HG02870 (cell line): ENCODE measurements at regions not wholly inside any gene's neighbourhood (a gene's known extent, or its start where the extent isn't known, plus 50 kb on each side); places are given as distances from the start of the nearest gene placed in this dataset.

ENCODE experiments used
- ATAC-seq: cut with Tn5 transposase; IDR thresholded peaks from one replicate; pipeline ENCODE4 v1.9.1; 2021; ENCODE audit warnings: mild to moderate bottlenecking, moderate library complexity; ENCODE audit not compliant: unreplicated experiment

DNA sequence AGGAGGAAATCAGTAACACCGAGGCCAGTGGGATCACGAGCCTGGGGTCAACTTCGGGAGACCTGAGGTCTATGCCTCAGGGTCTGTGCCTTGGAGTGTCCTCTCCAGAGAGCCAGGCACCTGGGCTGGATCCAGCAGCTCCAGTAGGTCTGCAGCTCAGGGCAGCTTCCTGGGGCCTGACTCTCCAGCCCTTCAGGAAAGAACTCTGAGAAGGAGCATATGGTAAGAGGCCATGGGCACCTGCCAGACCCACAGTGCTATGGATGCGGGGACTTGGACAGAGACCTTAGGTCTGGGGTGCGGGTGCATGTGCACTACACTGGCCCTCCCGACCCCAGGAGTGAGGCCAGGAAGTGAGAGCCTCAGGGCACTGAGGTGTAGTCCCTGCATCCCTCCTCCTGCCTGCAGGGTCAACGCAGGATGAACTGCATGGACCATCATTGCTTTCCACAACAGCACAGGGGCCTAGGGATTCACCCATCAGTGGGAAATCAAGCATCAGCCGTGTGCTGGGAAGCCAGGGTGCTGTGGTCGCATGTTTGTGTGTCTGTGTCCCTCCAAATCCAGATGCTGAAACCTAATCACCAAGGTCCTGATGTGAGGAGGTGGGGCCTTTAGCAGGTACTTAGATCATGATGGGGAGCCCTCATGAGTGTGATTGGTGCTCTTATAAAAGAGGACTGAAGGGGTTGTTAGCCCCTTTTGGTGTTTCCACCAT, 210.9 kb upstream of the CST7 start:
- no peak for ATAC-seq

DNA sequence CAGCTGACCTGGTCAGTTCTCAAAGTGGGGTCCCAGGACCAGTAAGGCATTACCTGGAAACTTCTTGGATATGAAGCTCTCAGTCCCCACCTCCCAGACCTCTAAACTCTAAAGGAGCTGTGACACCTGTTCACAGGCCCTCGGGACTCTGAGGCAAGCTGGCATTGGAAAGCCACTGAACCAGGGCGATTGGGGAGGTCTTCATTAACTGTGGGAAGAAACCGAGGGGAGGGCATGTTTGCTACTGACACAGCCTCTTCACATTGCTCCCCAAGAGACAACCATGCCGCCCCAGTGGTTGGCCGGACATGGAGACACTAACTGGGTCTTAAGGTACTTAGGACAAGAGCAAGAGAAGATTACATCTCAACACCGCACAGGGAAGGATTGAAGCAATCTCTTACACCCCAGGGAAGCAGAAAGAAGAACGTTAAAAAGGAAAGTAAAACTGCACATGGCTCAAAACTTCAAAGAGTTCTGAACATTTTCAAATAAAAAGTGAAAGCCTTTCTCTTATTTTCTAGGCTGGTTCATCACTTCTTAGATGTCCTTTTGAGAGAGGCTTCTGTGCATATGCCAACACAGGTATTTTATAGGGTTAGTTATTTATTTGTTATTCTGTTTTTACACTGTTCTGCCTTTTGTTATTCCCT, 210.0 kb upstream of the CST7 start:
- ATAC-seq: no peak

DNA sequence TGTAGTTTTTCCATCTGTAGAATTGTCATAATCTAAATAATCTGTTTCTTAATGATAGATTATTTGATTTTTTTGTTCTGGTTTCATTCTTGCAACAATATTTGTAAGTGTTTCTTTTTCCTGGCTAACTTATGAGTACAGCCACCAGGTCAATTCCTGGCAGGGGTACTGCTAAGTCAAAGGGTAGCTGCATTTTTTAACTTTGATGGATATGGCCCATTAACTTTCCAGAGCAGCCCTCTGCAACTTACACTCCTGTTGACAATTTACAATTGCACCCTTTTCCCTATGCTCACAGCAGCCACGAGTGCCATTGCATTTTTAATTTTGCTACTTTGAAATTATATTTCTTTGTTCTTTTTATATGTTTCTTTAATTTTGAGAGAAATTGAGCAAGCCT, 209.3 kb upstream of the CST7 start:
- no peak for ATAC-seq

DNA sequence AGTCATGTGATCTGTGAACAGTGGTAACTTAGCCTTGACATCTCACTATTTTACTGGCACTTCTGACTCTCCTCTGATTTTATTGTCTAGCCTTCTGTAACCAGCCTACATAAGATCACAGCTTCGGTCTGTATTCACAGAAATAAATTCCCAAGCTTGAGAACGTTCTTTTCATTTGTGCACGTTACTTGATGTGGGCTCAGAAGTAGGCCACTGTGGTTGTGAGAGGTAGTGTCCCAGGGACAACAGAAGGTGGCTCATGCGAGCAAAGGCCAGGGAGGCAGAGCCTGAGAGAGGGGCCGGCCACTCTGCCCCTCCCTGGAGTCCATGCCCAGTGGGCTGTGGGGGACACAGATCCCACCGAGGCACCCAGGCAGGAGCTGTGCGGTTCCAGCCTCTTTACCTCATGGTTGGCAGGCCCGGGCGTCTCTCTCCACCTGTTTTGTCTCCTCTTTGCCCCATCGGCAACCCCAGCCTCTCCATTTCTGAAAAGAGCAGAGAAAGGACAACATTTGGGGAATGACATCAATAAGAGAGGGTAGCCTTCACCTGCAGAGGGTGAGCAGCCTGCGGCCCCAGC, 207.5 kb upstream of the CST7 start:
- no peak for ATAC-seq

DNA sequence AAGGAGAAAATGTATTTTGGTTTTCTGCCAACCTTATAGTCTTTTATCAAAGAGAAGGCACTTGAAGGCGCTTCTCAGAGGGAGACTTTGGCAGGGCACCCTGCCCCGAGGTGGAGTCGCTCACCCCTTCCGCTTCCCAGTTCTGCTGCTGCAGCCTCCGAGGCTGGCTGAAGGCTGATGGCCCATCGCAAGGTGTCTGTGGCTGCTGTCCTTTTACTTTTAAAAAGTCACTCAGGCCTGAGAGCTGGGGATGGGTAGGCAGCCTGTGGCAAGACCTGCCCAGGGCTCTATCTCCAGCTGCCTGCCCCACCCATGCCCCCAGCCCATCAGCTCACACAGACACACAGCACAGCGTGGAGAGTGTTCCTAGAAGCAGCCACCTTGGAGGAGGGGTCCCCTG, 206.6 kb upstream of the CST7 start:
- ATAC-seq: no peak

DNA sequence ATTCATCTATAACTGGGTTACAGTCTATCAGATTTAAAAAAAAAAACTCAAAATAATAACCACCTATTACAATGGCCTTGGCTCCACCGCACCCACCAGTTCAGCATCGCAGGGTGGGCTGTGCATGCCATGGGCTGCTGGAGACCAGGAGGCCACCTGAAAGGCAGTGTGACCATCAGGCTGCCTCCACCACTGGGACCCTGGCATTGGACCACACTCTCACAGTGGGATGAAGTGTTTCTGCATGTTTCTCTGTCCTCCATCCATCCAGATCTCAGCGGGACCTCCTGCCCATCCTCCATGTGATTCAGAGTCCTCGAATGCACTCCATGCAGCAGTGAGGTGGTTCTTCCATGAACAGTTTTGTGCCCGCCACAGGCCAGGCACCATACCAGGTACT, 206.1 kb upstream of the CST7 start:
- no peak for ATAC-seq

DNA sequence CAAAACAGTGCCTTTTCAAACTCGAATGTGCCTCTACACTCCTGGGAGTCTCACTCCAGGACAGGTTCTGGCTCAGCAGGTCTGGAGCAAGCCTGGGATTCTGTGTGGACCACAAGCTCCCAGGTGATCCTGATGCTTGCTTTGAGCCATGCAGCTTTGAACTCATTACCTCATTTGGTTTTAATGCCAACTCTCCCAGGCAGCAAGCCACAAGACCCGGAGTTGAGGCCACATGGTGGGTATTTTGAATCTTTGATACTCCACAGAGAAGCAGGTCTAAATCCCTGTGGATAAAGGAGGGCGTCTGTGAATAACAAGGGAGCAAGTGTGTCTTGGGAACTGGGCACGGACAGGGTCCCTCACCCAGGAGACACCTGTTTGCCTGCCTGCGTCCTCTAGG, 205.4 kb upstream of the CST7 start:
- ATAC-seq: no peak

DNA sequence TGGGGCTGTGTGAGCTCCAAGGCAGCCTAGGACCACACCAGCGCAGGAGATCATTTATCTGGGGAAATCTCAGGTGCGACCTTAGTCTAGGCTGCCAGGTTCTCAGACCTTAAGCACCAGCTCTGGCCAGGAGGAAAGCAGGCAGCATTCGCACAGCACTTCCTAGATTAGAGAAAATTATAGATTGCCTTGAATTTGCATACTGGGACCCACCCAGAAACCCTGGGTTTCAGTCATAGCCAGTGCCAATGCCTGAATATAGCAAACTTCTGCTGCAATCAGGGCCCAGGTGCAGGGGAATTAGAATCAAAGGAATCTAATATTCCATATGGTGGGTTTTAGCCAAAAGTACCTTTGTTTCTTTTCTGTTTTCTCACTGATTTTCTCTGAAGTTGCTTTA, 204.3 kb upstream of the CST7 start:
- no peak for ATAC-seq

DNA sequence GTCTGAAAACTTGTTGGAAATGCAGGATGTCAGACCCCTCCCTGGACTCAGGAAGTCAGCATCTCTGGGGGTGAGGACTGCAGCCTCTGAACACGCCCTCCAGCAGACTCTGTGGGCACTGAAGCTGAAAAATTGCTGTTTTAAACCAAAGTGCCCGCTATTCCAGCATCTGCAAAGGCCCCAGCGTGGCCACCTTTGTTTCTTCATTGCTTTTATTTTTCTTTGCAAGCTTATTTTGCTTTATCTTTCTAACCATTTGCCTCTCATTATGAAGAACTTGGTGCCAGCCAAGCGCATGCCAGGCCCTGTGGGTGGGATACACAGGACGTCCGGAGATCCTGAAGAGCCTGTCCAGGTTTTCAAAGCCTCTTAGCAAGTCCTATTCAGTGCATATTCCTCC, 203.9 kb upstream of the CST7 start:
- ATAC-seq: no peak

DNA sequence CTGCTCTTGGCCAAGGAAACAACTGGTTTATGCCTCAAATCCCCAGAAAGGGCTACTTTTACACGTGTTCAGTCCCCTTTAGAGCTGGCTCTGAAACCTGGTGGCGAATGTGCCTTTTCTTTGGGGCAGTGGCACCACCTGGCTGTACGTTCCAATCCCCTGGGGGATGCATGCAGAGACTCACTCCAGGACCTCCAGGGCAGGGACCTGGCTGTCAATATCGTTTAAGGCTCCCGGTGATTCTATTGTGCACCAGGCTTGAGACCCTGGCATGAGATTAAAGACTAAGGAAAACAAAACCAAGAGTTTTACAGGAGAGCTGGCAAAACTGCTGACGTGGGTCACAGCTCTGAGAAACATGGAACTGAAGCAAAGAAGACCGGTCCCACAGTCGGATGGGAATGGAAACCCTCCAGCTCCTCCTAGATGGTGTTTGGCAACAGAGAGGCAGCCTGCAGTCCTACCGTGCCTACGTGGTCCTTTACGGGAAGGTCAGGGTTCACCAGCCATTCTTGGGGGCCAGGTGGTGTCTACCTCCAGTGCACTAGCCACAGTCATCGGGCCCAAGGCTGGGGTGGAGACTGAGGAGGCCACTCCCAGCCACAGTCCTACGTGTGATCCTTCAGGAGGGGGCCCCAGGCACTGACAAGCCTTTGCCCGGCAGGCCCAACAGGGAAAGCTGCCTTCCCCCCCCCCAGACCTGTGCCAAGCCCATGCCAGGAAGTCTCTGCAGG, 203.3 kb upstream of the CST7 start:
- ATAC-seq: no peak

DNA sequence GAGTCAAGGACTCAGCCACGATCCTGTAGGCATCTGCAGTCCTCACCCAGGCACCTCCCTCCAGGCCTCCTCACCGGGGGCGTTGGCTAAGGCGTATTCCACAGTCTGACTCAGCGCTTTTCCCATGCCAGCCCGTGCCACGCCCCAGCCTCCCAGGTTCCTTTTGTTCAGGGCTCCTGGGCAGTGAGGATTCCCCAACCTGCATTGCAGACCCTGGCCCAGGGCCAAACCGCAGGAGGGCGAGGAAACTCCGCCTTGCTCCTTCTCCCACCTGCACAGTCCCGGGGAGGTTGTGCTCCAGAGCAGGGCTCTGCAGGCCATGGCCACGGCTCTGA, 202.8 kb upstream of the CST7 start:
- no peak for ATAC-seq

DNA sequence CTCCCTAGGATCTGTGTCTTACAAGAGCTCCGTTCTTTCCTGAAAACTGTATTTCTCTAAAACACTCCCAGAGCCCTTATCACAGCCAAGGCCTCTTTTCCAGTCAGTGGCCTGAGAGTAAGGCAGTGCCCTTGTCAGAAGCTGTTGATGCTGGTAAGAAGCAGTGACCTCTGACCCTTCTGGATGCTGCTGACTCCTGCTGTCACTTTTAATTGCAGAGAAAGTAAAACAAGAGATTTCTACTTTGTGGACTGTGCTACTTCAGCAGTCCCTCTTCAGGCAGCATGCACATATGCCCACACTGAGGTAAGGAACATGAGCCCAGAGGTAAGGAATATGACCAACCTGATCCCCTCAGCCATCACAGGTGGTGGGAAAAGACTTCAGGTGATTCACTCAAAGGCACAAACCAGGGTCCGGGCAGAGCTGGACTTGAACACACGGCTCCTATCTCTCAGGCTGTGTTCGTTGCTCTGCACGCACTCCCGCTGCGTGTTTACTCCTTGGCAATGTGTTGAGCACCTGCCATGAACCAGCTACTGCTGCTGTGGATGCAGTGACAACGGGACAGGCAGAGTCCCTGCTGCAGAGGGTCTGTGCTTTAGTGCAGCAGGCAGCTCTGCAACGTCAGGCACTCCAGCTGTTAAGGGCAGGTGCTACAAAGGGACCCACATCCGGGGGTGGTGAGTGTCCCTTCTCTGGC, 201.9 kb upstream of the CST7 start:
- no peak for ATAC-seq

DNA sequence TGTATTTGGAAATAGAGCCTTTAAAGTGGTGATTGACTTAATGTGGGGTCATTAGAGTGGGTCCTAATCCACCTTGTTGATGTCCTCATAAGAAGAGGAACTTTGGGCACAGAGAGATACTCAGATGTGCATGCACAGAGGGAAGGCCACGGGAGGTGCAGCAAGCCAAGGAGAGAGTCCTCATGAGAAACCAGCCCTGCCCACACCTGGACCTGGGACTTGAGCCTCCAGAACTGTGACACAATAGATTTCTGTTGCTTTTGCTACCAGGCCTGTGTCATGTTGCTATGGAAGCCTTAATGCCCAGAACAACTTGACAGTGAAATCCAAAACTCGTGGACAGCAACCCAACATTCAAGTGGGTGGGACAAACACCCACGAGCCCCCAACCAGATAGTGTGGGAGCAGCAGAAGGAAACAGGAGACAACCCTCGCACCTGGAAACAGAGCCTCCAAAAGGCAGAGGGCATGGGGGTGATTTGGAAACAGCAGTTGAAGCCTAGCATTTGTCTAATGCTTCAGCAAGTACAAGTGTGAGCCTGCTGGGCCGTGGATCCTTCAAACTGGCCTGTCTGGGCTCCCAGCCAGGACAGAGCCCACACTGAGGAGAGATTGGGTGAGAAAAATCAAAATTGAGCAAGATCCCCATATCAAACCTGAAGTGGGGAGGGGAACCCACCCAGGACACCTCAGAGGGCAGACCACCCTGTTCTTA, 201.0 kb upstream of the CST7 start:
- ATAC-seq: no peak

DNA sequence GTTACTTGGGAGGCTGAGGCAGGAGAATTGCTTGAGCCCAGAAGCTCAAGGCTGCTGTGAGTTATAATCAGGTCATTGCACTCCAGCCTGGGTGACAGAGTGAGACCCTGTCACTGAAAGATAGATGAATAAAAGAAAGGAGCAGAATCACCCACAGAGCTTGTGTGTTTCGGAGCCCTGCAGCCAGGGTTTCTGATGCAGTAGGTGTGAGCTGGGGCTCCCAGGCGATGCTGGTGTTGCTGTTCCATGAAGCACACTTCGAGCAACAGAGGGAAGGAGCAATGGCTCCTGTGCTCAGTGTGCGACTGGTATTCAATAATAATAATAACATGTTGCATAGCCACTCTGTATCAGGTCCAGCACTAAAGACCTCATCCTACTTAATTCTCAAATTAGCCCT, 197.5 kb upstream of the CST7 start:
- ATAC-seq: no peak

DNA sequence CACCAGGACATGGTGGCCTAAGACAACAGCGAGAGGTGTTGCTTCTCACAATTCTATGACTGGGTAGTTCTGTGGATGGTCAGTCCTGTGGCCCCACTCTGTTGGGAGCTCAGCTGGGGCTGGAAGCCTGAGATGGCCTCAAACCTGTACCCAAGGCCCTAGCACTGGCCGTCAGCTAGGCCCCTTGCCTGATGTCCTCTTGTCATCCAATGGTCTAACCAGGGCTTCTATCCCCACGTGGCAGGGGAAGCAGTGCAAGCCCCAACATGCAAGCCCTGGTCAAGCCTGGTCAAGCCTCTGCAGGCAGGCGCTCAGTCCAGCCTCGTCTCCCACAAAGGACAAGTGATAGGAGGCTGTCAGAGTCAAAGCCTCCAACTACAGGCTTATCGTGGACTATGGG, 196.5 kb upstream of the CST7 start:
- no peak for ATAC-seq

DNA sequence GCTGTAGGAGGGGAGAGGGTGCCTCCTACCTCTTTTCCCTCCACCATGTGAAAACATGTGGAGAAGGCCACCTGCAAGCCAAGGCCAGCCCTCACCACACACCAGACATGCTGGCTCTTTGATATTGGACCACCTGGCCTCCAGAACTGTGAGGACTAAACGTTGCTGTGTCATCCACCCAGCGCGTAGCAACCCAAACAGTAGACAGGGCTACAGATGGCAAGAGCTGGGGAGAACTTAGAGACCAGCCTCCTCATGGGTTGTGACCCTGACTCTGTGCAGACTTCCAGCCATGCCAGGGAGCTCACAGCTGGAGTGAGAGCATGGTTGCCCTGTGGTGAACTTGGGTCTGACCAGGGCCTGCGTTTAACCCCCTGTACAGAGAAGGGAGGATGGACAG, 195.9 kb upstream of the CST7 start:
- ATAC-seq: no peak

DNA sequence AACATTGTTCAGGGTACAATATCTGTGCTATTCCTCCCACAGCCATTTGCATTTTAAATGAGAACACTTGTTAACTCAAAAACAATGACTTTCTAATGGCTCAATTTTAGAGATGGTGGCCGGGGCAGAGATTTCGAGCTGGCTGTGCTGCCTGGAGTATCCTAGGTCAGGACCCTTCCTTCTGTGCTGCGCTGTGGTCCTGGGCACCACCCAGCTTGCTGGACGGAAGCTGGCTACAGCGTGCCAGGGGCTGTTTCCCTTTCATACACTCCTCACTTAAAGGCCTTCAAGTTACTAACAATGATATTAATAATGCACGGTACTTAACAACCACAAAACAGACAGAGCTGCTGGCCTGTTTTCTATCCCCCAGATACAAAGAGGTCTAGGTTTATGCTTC, 194.4 kb upstream of the CST7 start:
- ATAC-seq: no peak

DNA sequence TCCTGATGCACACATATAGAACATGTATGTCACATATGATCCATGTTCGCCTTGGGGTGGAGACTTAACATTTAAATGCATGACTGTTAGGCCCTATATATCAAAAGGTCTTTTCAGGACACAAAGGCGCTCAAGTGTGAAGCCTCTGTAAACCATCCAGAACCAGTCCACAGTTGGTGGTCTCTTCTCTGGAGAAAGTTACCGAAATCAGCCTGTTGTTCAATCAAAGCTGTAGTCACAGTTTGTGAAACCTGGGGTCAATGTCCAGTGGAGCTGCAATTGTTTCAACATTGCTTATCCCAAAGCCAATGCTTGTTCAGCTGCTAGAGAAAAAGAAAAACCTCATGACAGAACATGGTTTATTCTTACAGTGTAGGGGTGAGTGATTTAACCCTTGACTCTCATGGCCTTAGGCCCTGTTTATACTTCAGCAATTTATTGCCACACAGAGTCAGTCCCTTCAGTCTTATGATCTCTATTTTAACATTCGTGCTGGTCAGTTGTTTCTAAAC, 193.6 kb upstream of the CST7 start:
- ATAC-seq: no peak

DNA sequence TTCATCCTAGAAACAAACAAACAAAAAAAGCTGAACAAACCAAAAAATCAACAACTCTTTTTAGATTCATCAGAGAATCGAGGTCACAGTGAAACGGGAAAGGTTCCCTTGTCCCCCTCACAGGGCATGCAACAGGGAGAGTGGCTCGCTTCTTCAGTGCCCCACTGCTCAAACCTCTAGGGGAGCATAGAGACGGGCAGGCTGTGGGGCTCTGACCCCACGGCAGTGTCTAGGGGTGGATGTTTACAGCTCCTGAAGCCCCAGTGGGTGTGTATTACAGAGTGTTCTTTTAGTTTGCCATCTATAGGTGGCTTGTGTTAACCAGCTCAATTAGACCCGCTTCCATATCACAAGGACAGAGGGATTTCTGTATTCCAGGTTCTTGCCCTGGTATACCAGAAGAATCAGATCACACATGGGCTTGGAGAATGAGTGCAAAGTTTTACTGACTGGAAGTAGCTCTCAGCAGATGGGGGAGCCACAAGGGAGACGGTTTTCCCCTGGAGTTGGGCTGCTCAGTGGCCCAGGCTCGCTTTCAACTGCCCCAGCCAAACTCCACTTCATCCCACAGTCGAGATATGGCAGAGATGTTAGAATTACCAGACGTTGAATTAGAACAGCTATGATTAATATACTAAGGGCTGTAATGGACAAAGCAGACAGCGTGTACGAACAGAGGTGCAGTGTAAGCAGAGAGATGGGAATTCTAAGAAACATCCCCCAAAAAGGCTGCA, 192.6 kb upstream of the CST7 start:
- ATAC-seq: no peak
